GM12892 (cell line): ENCODE measurements at regions not wholly inside any gene's neighbourhood (a gene's known extent, or its start where the extent isn't known, plus 50 kb on each side); places are given as distances from the start of the nearest gene placed in this dataset.

Experiments used
- POLR2A ChIP-seq: IDR thresholded peaks from 2 replicates; pipeline ENCODE4 v1.6.1; 2011; ENCODE audit warnings: low read depth, low read length, control low read depth
- POLR2AphosphoS5 ChIP-seq: IDR thresholded peaks from 2 replicates; pipeline ENCODE4 v1.6.1; 2011; ENCODE audit warnings: low read depth, low read length, control low read depth
- TAF1 ChIP-seq: IDR thresholded peaks from 2 replicates; pipeline ENCODE4 v1.6.1; 2011; ENCODE audit warnings: low read depth, mild to moderate bottlenecking, control low read depth, low read length, borderline replicate concordance

DNA sequence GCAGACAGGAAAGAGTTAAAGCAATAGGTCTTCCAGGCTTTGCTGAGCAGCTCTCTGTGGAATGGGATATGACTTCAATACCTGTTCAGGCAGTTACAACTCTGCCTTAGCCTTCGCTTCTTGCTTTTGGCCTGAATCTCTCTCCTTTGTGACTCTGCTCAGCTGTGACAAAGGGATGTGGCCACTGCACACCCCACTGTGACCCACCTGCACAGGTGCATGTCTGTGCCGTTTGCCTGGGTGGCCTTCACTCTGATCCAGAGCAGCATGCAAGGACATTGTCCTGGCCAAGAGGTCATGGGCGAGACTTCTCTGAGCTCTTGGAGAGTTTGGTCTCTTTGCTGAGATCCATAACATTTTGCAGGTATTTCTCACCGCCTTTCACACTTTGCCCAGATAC lies 891.3 kb downstream of the BRD1 start:
- TF ChIP-seq POLR2A (no peak), POLR2AphosphoS5 (no peak), TAF1 (no peak)
